Hepatocyte (in vitro differentiated cells): ENCODE measurements at regions not wholly inside any gene's neighbourhood (a gene's known extent, or its start where the extent isn't known, plus 50 kb on each side); places are given as distances from the start of the nearest gene placed in this dataset.

Experiments used
- DNase-seq: peaks from one replicate; pipeline ENCODE4 v3.0.0-alpha.2; 2016; ENCODE audit warnings: low spot score
- H2AFZ ChIP-seq: fragments of 200-600 bp; sonication (generic); 2 replicates; pipeline ENCODE4 v1.6.0; 2016; ENCODE audit warnings: antibody characterized with exemption, mild to moderate bottlenecking
- H3K27ac ChIP-seq: fragments of 200-600 bp; sonication (generic); 2 replicates; pipeline ENCODE4 v1.5.1; 2016; ENCODE audit warnings: mild to moderate bottlenecking
- H3K27me3 ChIP-seq: fragments of 200-600 bp; sonication (generic); 2 replicates; pipeline ENCODE4 v1.6.1; 2016
- H3K36me3 ChIP-seq: fragments of 200-600 bp; sonication (generic); replicated peaks from 2 replicates; pipeline ENCODE4 v1.5.1; 2016; ENCODE audit warnings: low read depth; ENCODE audit not compliant: insufficient read depth
- H3K4me1 ChIP-seq: fragments of 200-600 bp; sonication (generic); 2 replicates; pipeline ENCODE4 v1.5.1; 2016; ENCODE audit warnings: mild to moderate bottlenecking, moderate library complexity; ENCODE audit not compliant: insufficient read depth
- H3K4me2 ChIP-seq: fragments of 200-600 bp; sonication (generic); 2 replicates; pipeline ENCODE4 v1.6.0; 2016
- H3K4me3 ChIP-seq: fragments of 200-600 bp; sonication (generic); 2 replicates; pipeline ENCODE4 v1.5.1; 2016; ENCODE audit warnings: mild to moderate bottlenecking
- H3K79me2 ChIP-seq: fragments of 200-600 bp; sonication (generic); 2 replicates; pipeline ENCODE4 v1.6.0; 2017; ENCODE audit warnings: mild to moderate bottlenecking
- H3K9me2 ChIP-seq: fragments of 200-600 bp; sonication (generic); replicated peaks from 2 replicates; pipeline ENCODE4 v1.6.0; 2017; ENCODE audit warnings: mild to moderate bottlenecking; ENCODE audit not compliant: insufficient read depth
- H3K9me3 ChIP-seq: fragments of 200-600 bp; sonication (generic); 2 replicates; pipeline ENCODE4 v1.5.1; 2016; ENCODE audit warnings: low read depth, mild to moderate bottlenecking
- H4K20me1 ChIP-seq: fragments of 200-600 bp; sonication (generic); 2 replicates; pipeline ENCODE4 v1.6.0; 2016; ENCODE audit warnings: mild to moderate bottlenecking; ENCODE audit not compliant: insufficient read depth, poor library complexity, severe bottlenecking
- EZH2 ChIP-seq: fragments of 200-600 bp; sonication (generic); IDR thresholded peaks from 2 replicates; pipeline ENCODE4 v1.6.1; 2016; ENCODE audit warnings: antibody characterized with exemption, mild to moderate bottlenecking, borderline replicate concordance
- EZH2phosphoT487 ChIP-seq: fragments of 200-600 bp; sonication (generic); IDR thresholded peaks from one replicate; pipeline ENCODE4 v1.6.1; 2018; ENCODE audit warnings: antibody characterized with exemption, mild to moderate bottlenecking, low read depth, moderate library complexity; ENCODE audit not compliant: unreplicated experiment, severe bottlenecking
- WGBS: methylation state at CpG from one replicate; pipeline ENCODE4 v1.1.6; 2016; ENCODE audit warnings: low lambda C conversion rate; ENCODE audit errors: missing lambda C conversion rate; 5-methylcytosine and 5-hydroxymethylcytosine counted together
- TF ChIP-seq, protein P1 (sequence below): fragments of 200-600 bp; sonication (generic); IDR thresholded peaks from 2 replicates; pipeline ENCODE4 v1.5.1; 2016; ENCODE audit warnings: antibody characterized with exemption, mild to moderate bottlenecking; ENCODE audit not compliant: poor library complexity

DNA sequence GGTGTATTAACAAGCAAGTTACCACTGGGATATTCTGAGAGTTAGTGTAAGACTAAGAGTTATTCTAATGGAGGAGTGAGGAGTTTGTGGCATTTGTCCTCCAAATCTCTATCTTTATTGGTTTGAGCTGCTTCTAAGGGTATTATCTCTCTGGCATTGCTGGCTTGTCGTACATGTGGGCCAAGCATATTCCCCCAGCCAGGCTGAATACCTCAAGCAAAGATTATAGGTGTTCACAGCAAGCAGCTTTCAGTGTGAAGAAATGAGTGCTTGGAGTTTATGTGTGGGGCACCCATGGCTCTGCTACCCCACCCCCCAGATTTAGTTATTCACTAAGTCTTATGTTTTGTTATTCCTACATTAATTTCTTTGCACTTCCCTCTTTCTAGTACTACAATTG lies 193.6 kb upstream of the FANCL start:
- no peaks in the 10 kb centered on the region for H3K79me2 ChIP-seq
- H3K27ac ChIP-seq = peak overlapping the region; percentile 27
- WGBS = 46% methylated on average over 1 of the region's 1 CpG
- no peaks in the 10 kb centered on the region for H3K9me2 ChIP-seq
- no peak for DNase-seq
- no peak overlapping the region for H2AFZ ChIP-seq
- TF ChIP-seq, protein P1, sequence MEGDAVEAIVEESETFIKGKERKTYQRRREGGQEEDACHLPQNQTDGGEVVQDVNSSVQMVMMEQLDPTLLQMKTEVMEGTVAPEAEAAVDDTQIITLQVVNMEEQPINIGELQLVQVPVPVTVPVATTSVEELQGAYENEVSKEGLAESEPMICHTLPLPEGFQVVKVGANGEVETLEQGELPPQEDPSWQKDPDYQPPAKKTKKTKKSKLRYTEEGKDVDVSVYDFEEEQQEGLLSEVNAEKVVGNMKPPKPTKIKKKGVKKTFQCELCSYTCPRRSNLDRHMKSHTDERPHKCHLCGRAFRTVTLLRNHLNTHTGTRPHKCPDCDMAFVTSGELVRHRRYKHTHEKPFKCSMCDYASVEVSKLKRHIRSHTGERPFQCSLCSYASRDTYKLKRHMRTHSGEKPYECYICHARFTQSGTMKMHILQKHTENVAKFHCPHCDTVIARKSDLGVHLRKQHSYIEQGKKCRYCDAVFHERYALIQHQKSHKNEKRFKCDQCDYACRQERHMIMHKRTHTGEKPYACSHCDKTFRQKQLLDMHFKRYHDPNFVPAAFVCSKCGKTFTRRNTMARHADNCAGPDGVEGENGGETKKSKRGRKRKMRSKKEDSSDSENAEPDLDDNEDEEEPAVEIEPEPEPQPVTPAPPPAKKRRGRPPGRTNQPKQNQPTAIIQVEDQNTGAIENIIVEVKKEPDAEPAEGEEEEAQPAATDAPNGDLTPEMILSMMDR = no peak
- TF ChIP-seq EZH2phosphoT487 (no peak), EZH2 (no peak)
- no peak overlapping the region for H3K4me3 ChIP-seq
- no peaks in the 10 kb centered on the region for H3K4me1 ChIP-seq
- no peaks in the 10 kb centered on the region for H3K27me3 ChIP-seq
- no peaks in the 10 kb centered on the region for H3K36me3 ChIP-seq
- H3K4me2 ChIP-seq = no peak overlapping the region
- no peaks in the 10 kb centered on the region for H4K20me1 ChIP-seq
- H3K9me3 ChIP-seq = no peaks in the 10 kb centered on the region

DNA sequence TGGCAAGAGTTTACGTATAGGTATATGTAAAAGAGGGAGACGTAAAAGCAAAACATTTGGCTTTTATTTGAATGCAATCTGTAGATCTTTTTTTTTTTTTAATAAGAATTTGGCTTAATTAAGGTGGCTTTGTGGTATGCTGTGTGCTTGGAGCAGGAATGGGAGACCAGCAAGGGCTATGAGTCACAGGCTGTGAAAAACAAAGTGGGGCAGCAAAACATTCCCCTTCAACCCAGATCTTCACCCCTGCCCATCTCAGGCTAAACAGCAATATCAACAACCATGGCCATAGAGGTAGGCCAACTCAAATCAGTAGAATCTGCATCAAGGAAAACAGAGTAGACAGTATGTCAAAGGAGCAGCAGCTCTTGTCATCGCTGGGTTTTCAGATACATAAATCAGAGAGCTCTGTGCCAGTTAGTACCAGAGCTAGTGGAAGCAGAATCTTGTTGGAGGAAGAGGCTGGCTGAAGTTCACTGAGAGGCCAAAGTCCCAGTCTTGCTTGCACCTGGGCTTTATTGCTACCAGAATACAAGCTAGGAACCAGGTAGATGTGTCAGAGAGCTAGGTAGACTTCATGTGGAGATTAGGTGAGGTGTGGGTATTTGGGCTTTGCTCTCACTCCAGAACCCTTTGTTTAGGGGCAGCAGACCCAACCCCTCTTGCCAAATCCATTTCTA lies 191.5 kb upstream of the FANCL start:
- Histone ChIP-seq H3K36me3 (no peaks in the 10 kb centered on the region), H3K4me2 (no peak overlapping the region), H3K9me3 (no peaks in the 10 kb centered on the region), H4K20me1 (no peaks in the 10 kb centered on the region), H3K79me2 (no peaks in the 10 kb centered on the region), H3K9me2 (no peaks in the 10 kb centered on the region), H3K4me1 (no peaks in the 10 kb centered on the region), H3K27me3 (no peaks in the 10 kb centered on the region), H2AFZ (no peak overlapping the region), H3K4me3 (no peak overlapping the region), H3K27ac (peak overlapping the region; percentile 58)
- 77% methylated on average over 3 of the region's 3 CpGs for WGBS
- DNase-seq = peak; percentile 42
- TF ChIP-seq EZH2phosphoT487 (no peak), EZH2 (no peak)
- TF ChIP-seq, protein P1 = no peak

DNA sequence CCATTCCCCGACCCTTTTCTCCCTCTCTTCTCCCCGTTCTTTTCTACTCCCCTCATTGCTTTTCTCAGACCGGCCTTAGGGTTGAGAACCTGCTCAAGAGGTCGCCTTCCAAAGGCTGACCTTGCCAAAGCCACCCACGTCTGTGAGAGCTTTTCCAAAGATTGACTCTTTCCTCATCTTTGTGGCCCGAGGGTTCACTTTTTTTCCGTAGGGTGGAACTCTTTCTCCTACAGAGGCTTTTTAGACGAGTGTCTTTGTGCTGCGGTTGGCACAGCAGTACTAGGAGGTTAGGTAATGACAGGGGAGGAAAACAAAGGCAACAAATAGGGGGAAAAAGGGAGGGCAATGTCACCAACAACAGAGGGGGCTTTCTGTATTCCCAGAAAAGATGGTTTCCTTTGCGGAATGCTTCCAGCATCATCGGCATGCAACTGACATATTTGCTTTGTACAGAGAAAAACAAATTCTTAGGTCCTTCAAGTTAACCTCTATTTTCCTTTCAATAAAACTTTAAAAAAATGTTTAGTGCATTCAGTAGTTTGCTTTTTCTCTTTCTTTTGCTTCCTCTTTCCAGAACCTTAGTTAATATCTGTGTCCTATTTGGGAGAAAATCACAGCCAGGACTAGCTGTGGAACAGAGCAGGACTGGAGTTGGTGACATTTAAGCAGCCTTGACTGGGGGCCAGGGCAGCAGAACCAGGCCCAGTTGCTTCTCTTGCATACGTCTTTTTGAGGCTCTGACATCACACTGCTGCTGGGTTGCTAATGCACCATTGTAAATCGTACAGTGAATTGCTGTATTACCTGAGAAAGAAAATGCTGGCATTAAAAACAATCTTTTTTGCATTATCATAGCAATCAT lies 188.1 kb upstream of the FANCL start:
- H3K79me2 ChIP-seq = no peaks in the 10 kb centered on the region
- 38% methylated on average over 12 of the region's 13 CpGs for WGBS
- H3K36me3 ChIP-seq = no peaks in the 10 kb centered on the region
- TF ChIP-seq, protein P1 = no peak
- TF ChIP-seq EZH2phosphoT487 = no peak
- no peak for TF ChIP-seq EZH2
- H3K4me1 ChIP-seq = peaks cover 3% of the 10 kb centered on the region
- H2AFZ ChIP-seq = peak overlapping the region; percentile 34
- H3K27me3 ChIP-seq = no peaks in the 10 kb centered on the region
- H3K9me3 ChIP-seq = no peaks in the 10 kb centered on the region
- no peaks in the 10 kb centered on the region for H4K20me1 ChIP-seq
- H3K4me3 ChIP-seq = peak overlapping the region; percentile 67
- H3K4me2 ChIP-seq = peak overlapping the region; percentile 94
- no peak for DNase-seq
- no peaks in the 10 kb centered on the region for H3K9me2 ChIP-seq
- H3K27ac ChIP-seq = peak overlapping the region; percentile 63
